ENCODE measurements at regions not wholly inside any gene's neighbourhood (a gene's known extent, or its start where the extent isn't known, plus 50 kb on each side); places are given as distances from the start of the nearest gene placed in this dataset.

GRCh38 chr15:93913310-93913709, 318.1 kb upstream of the MCTP2 start:
- no peak for TF ChIP-seq SP1 (IDR thresholded peaks at IDR 0.05; ENCODE audit: low read depth, low read length)
- no peak for TF ChIP-seq HDAC2 (IDR thresholded peaks at IDR 0.05)
- no peak for TF ChIP-seq EP300 (IDR thresholded peaks at IDR 0.05; ENCODE audit: borderline replicate concordance in 1 of 2, control insufficient read depth in 1 of 2, low read depth in 2 of 2, low read length in 2 of 2)
- no peak for TF ChIP-seq BRCA1 (IDR thresholded peaks at IDR 0.05; ENCODE audit: low read depth, low read length)
- TF ChIP-seq POLR2A (IDR thresholded peaks at IDR 0.05; ENCODE audit: low read depth, low read length) = no peak
- no peak for TF ChIP-seq CTCF (IDR thresholded peaks at IDR 0.05 in 2 of 3, conservative IDR thresholded peaks at IDR 0.05 in 1 of 3; ENCODE audit: control insufficient read depth in 2 of 3, extremely low read depth in 1 of 3, insufficient read depth in 1 of 3, low read depth in 3 of 3, low read length in 3 of 3)
- TF ChIP-seq SMAD1 (IDR thresholded peaks at IDR 0.05; ENCODE audit: low read depth, partially characterized antibody) = no peak
- no peak for TF ChIP-seq ZBTB4 (CRISPR knock-in tag; IDR thresholded peaks at IDR 0.05)
- TF ChIP-seq FOS (IDR thresholded peaks at IDR 0.05; ENCODE audit: borderline replicate concordance, extremely low read depth, insufficient read length) = no peak
- no peak for TF ChIP-seq POLR2AphosphoS5 (IDR thresholded peaks at IDR 0.05; ENCODE audit: low read length)
- no peak for TF ChIP-seq POLR2AphosphoS2 (IDR thresholded peaks at IDR 0.05; ENCODE audit: low read depth, low read length)
- no peak for TF ChIP-seq MXI1 (IDR thresholded peaks at IDR 0.05; ENCODE audit: low read depth, low read length)
- no peak for TF ChIP-seq BCLAF1 (IDR thresholded peaks at IDR 0.05)

Measured in GM12878 (cell line).